ENCODE measurements at regions not wholly inside any gene's neighbourhood (a gene's known extent, or its start where the extent isn't known, plus 50 kb on each side); places are given as distances from the start of the nearest gene placed in this dataset.

- no peaks in the 10 kb centered on the region for H3K36me3 ChIP-seq (ENCODE audit: control insufficient read depth, insufficient read depth, low read length)
- H3K4me3 ChIP-seq (ENCODE audit: low read depth in 2 of 2, low read length in 2 of 2) = no peak overlapping the region
- no TSS peak for BruUV-seq (replicated peaks)
- ATAC-seq = no peak
- no peak for DNase-seq (ENCODE audit: low read depth, low spot score)
- TF ChIP-seq SIN3A (IDR thresholded peaks at IDR 0.05; ENCODE audit: borderline replicate concordance, insufficient read depth, low read depth, low read length) (no peak), POLR2AphosphoS5 (IDR thresholded peaks at IDR 0.05; ENCODE audit: low read depth, low read length) (no peak), TCF7L2 (IDR thresholded peaks at IDR 0.05; ENCODE audit: low read depth, low read length) (no peak), CTCF (IDR thresholded peaks at IDR 0.05) (no peak)
- TF ChIP-seq, protein P1, sequence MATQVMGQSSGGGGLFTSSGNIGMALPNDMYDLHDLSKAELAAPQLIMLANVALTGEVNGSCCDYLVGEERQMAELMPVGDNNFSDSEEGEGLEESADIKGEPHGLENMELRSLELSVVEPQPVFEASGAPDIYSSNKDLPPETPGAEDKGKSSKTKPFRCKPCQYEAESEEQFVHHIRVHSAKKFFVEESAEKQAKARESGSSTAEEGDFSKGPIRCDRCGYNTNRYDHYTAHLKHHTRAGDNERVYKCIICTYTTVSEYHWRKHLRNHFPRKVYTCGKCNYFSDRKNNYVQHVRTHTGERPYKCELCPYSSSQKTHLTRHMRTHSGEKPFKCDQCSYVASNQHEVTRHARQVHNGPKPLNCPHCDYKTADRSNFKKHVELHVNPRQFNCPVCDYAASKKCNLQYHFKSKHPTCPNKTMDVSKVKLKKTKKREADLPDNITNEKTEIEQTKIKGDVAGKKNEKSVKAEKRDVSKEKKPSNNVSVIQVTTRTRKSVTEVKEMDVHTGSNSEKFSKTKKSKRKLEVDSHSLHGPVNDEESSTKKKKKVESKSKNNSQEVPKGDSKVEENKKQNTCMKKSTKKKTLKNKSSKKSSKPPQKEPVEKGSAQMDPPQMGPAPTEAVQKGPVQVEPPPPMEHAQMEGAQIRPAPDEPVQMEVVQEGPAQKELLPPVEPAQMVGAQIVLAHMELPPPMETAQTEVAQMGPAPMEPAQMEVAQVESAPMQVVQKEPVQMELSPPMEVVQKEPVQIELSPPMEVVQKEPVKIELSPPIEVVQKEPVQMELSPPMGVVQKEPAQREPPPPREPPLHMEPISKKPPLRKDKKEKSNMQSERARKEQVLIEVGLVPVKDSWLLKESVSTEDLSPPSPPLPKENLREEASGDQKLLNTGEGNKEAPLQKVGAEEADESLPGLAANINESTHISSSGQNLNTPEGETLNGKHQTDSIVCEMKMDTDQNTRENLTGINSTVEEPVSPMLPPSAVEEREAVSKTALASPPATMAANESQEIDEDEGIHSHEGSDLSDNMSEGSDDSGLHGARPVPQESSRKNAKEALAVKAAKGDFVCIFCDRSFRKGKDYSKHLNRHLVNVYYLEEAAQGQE (IDR thresholded peaks at IDR 0.05; ENCODE audit: insufficient read depth in 1 of 2, low read depth in 2 of 2, low read length in 1 of 2) = no peak
- in situ Hi-C loops (cut with HindIII; ENCODE audit: low pct_unique_long_range_greater_than_20kb, low sequenced_read_pairs) = no loop called here
- H3K4me1 ChIP-seq (ENCODE audit: control insufficient read depth, insufficient read depth, low read length) = no peaks in the 10 kb centered on the region
- ChIA-PET CTCF (no interaction called here), POLR2A (no interaction called here)
- H3K27me3 ChIP-seq (ENCODE audit: control insufficient read depth, insufficient read depth, low read length) = no peaks in the 10 kb centered on the region
- no peak overlapping the region for H3K27ac ChIP-seq (ENCODE audit: low read length)
- no peaks in the 10 kb centered on the region for H3K9me3 ChIP-seq (ENCODE audit: control insufficient read depth, insufficient read depth, low read depth, low read length)
- intact Hi-C loops (cut with micrococcal nuclease; ENCODE audit: unreplicated experiment) = no loop called here
These were observed 445.8 kb downstream of the ATP23 start for GRCh38 chr12:58387199-58387598.

DNA sequence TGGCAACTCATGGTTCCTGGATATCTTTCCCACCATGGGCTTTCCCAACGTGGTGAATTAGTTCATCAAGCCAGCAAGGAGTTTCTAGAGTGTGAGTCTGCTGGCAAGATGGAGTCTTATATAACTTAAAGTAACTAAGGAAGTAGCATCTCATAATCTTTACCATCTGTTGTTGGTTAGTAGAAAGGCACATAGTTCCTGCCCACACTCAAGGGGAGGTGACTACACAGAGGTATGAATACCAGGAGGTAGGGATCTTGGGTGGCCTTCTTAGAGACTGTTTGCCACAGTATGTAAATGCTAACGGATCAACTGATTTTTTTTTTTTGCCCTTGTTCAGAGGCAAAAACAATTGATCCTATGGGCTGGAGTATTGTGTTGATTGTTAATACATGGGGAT lies 446.9 kb downstream of the ATP23 start:
- ATAC-seq (no peak), DNase-seq (ENCODE audit: low read depth, low spot score) (no peak)
- Histone ChIP-seq H3K27ac (ENCODE audit: low read length) (no peak overlapping the region), H3K36me3 (ENCODE audit: control insufficient read depth, insufficient read depth, low read length) (no peaks in the 10 kb centered on the region), H3K9me3 (ENCODE audit: control insufficient read depth, insufficient read depth, low read depth, low read length) (no peaks in the 10 kb centered on the region), H3K4me1 (ENCODE audit: control insufficient read depth, insufficient read depth, low read length) (no peaks in the 10 kb centered on the region), H3K4me3 (ENCODE audit: low read depth in 2 of 2, low read length in 2 of 2) (no peak overlapping the region), H3K27me3 (ENCODE audit: control insufficient read depth, insufficient read depth, low read length) (no peaks in the 10 kb centered on the region)
- ChIA-PET CTCF (interaction anchor here (0.7 kb wide), 1 partner anchor 101 kb away, joined by 3 read pairs; no protein-coding TSS in a partner anchor), POLR2A (no interaction called here)
- BruUV-seq (replicated peaks) = no TSS peak
- in situ Hi-C loops (cut with HindIII; ENCODE audit: low pct_unique_long_range_greater_than_20kb, low sequenced_read_pairs) (no loop called here), intact Hi-C loops (cut with micrococcal nuclease; ENCODE audit: unreplicated experiment) (no loop called here)
- no peak for TF ChIP-seq CTCF (IDR thresholded peaks at IDR 0.05)
- no peak for TF ChIP-seq TCF7L2 (IDR thresholded peaks at IDR 0.05; ENCODE audit: low read depth, low read length)
- TF ChIP-seq POLR2AphosphoS5 (IDR thresholded peaks at IDR 0.05; ENCODE audit: low read depth, low read length) = no peak
- no peak for TF ChIP-seq SIN3A (IDR thresholded peaks at IDR 0.05; ENCODE audit: borderline replicate concordance, insufficient read depth, low read depth, low read length)
- TF ChIP-seq, protein P1 (IDR thresholded peaks at IDR 0.05; ENCODE audit: insufficient read depth in 1 of 2, low read depth in 2 of 2, low read length in 1 of 2) = no peak

Measured in Panc1 (cell line).